ENCODE measurements at regions not wholly inside any gene's neighbourhood (a gene's known extent, or its start where the extent isn't known, plus 50 kb on each side); places are given as distances from the start of the nearest gene placed in this dataset.

- TF ChIP-seq NONO (IDR thresholded peaks at IDR 0.05; ENCODE audit: low read depth in 2 of 2, low read length in 1 of 2) (no peak), PRDM10 (IDR thresholded peaks at IDR 0.05; ENCODE audit: partially characterized antibody) (no peak)
Measured at GRCh38 chr18:75845413-75845812, 417.9 kb upstream of the SMIM21 start (continued).

- Histone ChIP-seq H2AFZ (ENCODE audit: low read depth, low read length) (no peak overlapping the region), H3K9ac (ENCODE audit: insufficient read depth in 1 of 2, low read depth in 2 of 2, low read length in 2 of 2) (no peak overlapping the region), H3K27me3 (ENCODE audit: control insufficient read depth in 2 of 2, insufficient read depth in 2 of 2, low read length in 2 of 2) (no peaks in the 10 kb centered on the region), H3K4me2 (ENCODE audit: insufficient read depth, low read length) (no peak overlapping the region), H3K9me1 (ENCODE audit: control insufficient read depth, insufficient read depth, low read length) (no peaks in the 10 kb centered on the region), H3K27ac (ENCODE audit: extremely low read depth, low read depth, low read length) (no peak overlapping the region), H4K20me1 (replicated peaks; ENCODE audit: control insufficient read depth, insufficient read depth, low read length) (no peaks in the 10 kb centered on the region), H3K36me3 (ENCODE audit: control insufficient read depth, insufficient read depth, low read length) (no peaks in the 10 kb centered on the region), H3K9me3 (replicated peaks; ENCODE audit: control insufficient read depth, insufficient read depth, low read depth, low read length) (no peaks in the 10 kb centered on the region), H3K4me3 (no peak overlapping the region), H3K79me2 (ENCODE audit: control insufficient read depth, insufficient read depth, low read length) (no peaks in the 10 kb centered on the region), H3K4me1 (replicated peaks in 1 of 2; ENCODE audit: control insufficient read depth in 2 of 2, insufficient read depth in 2 of 2, low read length in 2 of 2) (no peaks in the 10 kb centered on the region)
- WGBS (ENCODE audit: insufficient coverage, low coverage, missing lambda C conversion rate): 3% methylated on average over 3 of the region's 3 CpGs
- intact Hi-C loops (cut with micrococcal nuclease): no loop called here
- BruUV-seq (replicated peaks): no TSS peak
- no peak for FAIRE-seq
- in situ Hi-C loops (cut with MboI): no loop called here
- ChIA-PET CTCF (ENCODE audit: low intra/inter-chr PET ratio) (no interaction called here), POLR2A (no interaction called here)
- DNase-seq (ENCODE audit: extremely low read depth in 1 of 4, low spot score in 3 of 4): no peak
- ATAC-seq: no peak
- TF ChIP-seq ZFP30 (CRISPR knock-in tag; IDR thresholded peaks at IDR 0.05; ENCODE audit: borderline replicate concordance): no peak
- TF ChIP-seq EP400 (IDR thresholded peaks at IDR 0.05): no peak
- TF ChIP-seq CEBPB (tag; IDR thresholded peaks at IDR 0.05): no peak
- no peak for TF ChIP-seq SFPQ (IDR thresholded peaks at IDR 0.05; ENCODE audit: low read depth, low read length)
- no peak for TF ChIP-seq ZNF764 (CRISPR knock-in tag; IDR thresholded peaks at IDR 0.05; ENCODE audit: low read depth)
- no peak for TF ChIP-seq TAF7 (tag; IDR thresholded peaks at IDR 0.05)
- no peak for TF ChIP-seq ETS1 (conservative IDR thresholded peaks at IDR 0.05; ENCODE audit: control insufficient read depth, low read depth, low read length)
- TF ChIP-seq PKNOX1 (IDR thresholded peaks at IDR 0.05): no peak
- no peak for TF ChIP-seq E2F4 (CRISPR knock-in tag; IDR thresholded peaks at IDR 0.05; ENCODE audit: low read depth)
- TF ChIP-seq NCOA1 (IDR thresholded peaks at IDR 0.05; ENCODE audit: low read depth): no peak
Measured at GRCh38 chr18:75844146-75844545, 416.6 kb upstream of the SMIM21 start.

Data from K562 (cell line).